Coronary artery (tissue), 2 donors: ENCODE measurements at regions not wholly inside any gene's neighbourhood (a gene's known extent, or its start where the extent isn't known, plus 50 kb on each side); places are given as distances from the start of the nearest gene placed in this dataset.

Source experiments
- DNase-seq: peaks from one replicate; pipeline ENCODE4 v3.0.0-alpha.2; 2017; ENCODE audit warnings: low spot score
- H3K27ac ChIP-seq, 2 donors: fragments of 200-600 bp; sonication (generic); one replicate each; pipeline ENCODE4 v1.5.1; 2016 to 2019
- H3K4me3 ChIP-seq: fragments of 200-600 bp; sonication (generic); 2 replicates; pipeline ENCODE4 v1.5.1; 2016; ENCODE audit warnings: mild to moderate bottlenecking, moderate library complexity
- CTCF ChIP-seq: fragments of 200-600 bp; sonication (generic); IDR thresholded peaks from one replicate; pipeline ENCODE4 v1.5.1; 2019; ENCODE audit warnings: antibody characterized with exemption

- Histone ChIP-seq H3K4me3 (no peak overlapping the region), H3K27ac (no peak overlapping the region)
- no peak for TF ChIP-seq CTCF
- no peak for DNase-seq
These were observed 92.0 kb upstream of the TNIP3 start for GRCh38 chr4:121255986-121256750.

DNA sequence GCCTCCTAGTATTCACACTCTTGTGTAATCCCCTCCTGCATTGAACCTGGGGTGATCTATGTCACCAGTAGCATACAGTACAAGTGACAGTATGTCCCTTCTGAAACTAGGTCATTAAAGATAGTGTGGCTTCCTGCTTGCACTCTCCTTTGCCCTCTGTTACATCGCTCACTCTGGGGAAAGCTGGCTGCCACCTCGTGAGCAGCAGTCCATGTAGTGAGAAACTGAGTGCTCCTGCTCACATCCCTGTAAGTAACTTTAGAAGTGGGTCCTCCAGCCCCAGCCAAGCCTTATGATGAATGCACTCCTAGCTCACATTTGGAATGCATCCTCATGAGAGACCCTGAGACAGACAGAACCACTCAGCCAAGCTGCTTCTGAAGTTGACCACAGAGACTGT is 89.8 kb upstream of the TNIP3 start:
- Histone ChIP-seq H3K4me3 (no peak overlapping the region), H3K27ac (no peak overlapping the region)
- DNase-seq = no peak
- TF ChIP-seq CTCF = no peak

- DNase-seq = no peak
- Histone ChIP-seq H3K4me3 (no peak overlapping the region), H3K27ac (no peak overlapping the region)
- peak; percentile 75 for TF ChIP-seq CTCF
These were observed 88.2 kb upstream of the TNIP3 start for GRCh38 chr4:121252224-121252806.

- Histone ChIP-seq H3K27ac (no peak overlapping the region), H3K4me3 (no peak overlapping the region)
- TF ChIP-seq CTCF = no peak
- no peak for DNase-seq
These were observed 84.6 kb upstream of the TNIP3 start for GRCh38 chr4:121248747-121249146.

DNA sequence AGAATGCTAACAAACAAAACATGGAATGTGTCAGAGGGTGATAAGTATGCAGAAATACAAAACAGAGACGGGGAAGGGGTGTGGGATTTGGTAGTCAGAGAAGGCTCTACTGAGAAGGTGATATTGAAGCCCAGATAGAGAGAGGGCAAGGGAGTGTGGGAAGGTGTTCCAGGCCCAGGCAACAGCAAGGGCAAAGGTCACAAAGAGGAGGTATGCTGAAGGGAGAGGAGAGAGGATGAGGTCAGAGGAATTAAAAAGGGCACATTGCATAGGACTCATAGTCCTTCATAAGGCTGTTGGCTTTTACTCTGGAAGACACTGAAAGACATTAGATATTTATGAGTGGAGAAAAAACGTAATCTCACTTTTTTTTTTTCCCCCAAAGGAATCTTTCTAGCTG is 82.6 kb upstream of the TNIP3 start:
- Histone ChIP-seq H3K27ac (no peak overlapping the region), H3K4me3 (no peak overlapping the region)
- DNase-seq = no peak
- TF ChIP-seq CTCF = no peak

GRCh38 chr4:121243485-121243884 is 79.4 kb upstream of the TNIP3 start:
- no peak for DNase-seq

More at GRCh38 chr4:121243485-121243884, 79.4 kb upstream of the TNIP3 start:
- TF ChIP-seq CTCF = no peak
- Histone ChIP-seq H3K27ac (no peak overlapping the region), H3K4me3 (no peak overlapping the region)
